Ovary (tissue), 7 donors: ENCODE measurements at regions not wholly inside any gene's neighbourhood (a gene's known extent, or its start where the extent isn't known, plus 50 kb on each side); places are given as distances from the start of the nearest gene placed in this dataset.

Experiments
- DNase-seq, 5 donors: peaks; one replicate each; pipeline ENCODE4 v3.0.0-alpha.2; 2019 to 2020
- H3K27ac ChIP-seq, 2 donors: fragments of 200-600 bp; one replicate each; pipeline versions ENCODE4 v1.5.1 to v1.8.0; 2019 to 2022
- H3K27me3 ChIP-seq: fragments of 200-600 bp; one replicate; pipeline ENCODE4 v1.8.0; 2022
- H3K36me3 ChIP-seq: fragments of 200-600 bp; sonication (generic); one replicate; pipeline ENCODE4 v1.5.1; 2019
- H3K4me1 ChIP-seq: one replicate; pipeline ENCODE4 v1.8.1; 2013; ENCODE audit warnings: mild to moderate bottlenecking, moderate library complexity; ENCODE audit not compliant: insufficient read depth
- H3K4me3 ChIP-seq: fragments of 200-600 bp; sonication (generic); one replicate; pipeline ENCODE4 v1.5.1; 2017
- H3K9me3 ChIP-seq, 2 donors: fragments of 200-600 bp in 1 of 2; sonication (generic) in 1 of 2; one replicate each; pipeline versions ENCODE4 v1.5.1 to v1.8.1; 2013 to 2019; ENCODE audit warnings: mild to moderate bottlenecking in 1 of 2, moderate library complexity in 1 of 2
- CTCF ChIP-seq, 3 donors: fragments of 450-650 bp in 2 of 3; fragments of 200-600 bp in 1 of 3; IDR thresholded peaks; one replicate each; pipeline versions ENCODE4 v1.5.1 to v1.8.0; 2016 to 2022; ENCODE audit warnings: antibody characterized with exemption in 3 of 3, mild to moderate bottlenecking in 1 of 3
- EP300 ChIP-seq: sonication (generic); formaldehyde crosslinking; IDR thresholded peaks from one replicate; pipeline ENCODE4 v1.6.1; 2017; ENCODE audit warnings: antibody characterized with exemption
- POLR2A ChIP-seq: fragments of 450-650 bp; IDR thresholded peaks from one replicate; pipeline ENCODE4 v1.6.1; 2017; ENCODE audit warnings: antibody characterized with exemption, mild to moderate bottlenecking, moderate library complexity
- WGBS, 3 donors: extraction: QIAGEN DNeasy Blood & Tissue Kit in 1 of 3; methylation state at CpG; one replicate each; pipeline versions ENCODE4 v1.1.5 to v1.1.7; 2013 to 2017; 5-methylcytosine and 5-hydroxymethylcytosine counted together
- intact Hi-C, 4 donors: fragments of 100-400 bp; cut with DNase I; formaldehyde crosslinking; loops; one replicate each; pipeline versions ENCODE4 v1.11.0 to v1.15.1; 2022 to 2023
- donor health status: DM: no; HTN: no; CAD: no; lungs with moderate emphysema.
- donor health status: DM: no; HTN: no; CAD: no.
- donor health status: Bipolar disorder and iron deficiency.
- donor health status: DM: no; HTN: no; CAD: no.
- donor health status: DM: yes; HTN: yes; CAD: no.

GRCh38 chr6:165849534-165850430, 186.7 kb upstream of the PDE10A start:
- Histone ChIP-seq H3K4me3 (peak overlapping the region; percentile 9), H3K4me1 (peaks cover 5% of the 10 kb centered on the region), H3K36me3 (no peaks in the 10 kb centered on the region), H3K9me3 (no peaks in the 10 kb centered on the region), H3K27ac (no peak overlapping the region), H3K27me3 (no peaks in the 10 kb centered on the region)
- no peak for TF ChIP-seq POLR2A
- 38 to 42% (median 42%) methylated on average over 27 of the region's 27 CpGs for WGBS, 3 donors
- peak in 3 of 5 donors; percentile 54 to 70 (median 61) for DNase-seq
- intact Hi-C loops, result loop anchor here in 2 of 4 donors (10.0 kb wide), 2 partner anchors 125 to 405 kb away; no protein-coding TSS in a partner anchor

GRCh38 chr6:165848086-165848426, 185.0 kb upstream of the PDE10A start:
- intact Hi-C loops, result no loop called here
- Histone ChIP-seq H3K4me3 (no peak overlapping the region), H3K9me3 (no peaks in the 10 kb centered on the region), H3K36me3 (no peaks in the 10 kb centered on the region), H3K4me1 (peaks cover 5% of the 10 kb centered on the region), H3K27ac (no peak overlapping the region), H3K27me3 (no peaks in the 10 kb centered on the region)
- TF ChIP-seq EP300, result no peak
- no peak for TF ChIP-seq POLR2A
- no peak for TF ChIP-seq CTCF (IDR thresholded peaks at IDR 0.05)
- WGBS, 3 donors, result 88 to 96% (median 92%) methylated on average over 11 of the region's 11 CpGs
- DNase-seq, result no peak

- Histone ChIP-seq H3K4me3 (no peak overlapping the region), H3K27me3 (no peaks in the 10 kb centered on the region), H3K9me3 (no peaks in the 10 kb centered on the region), H3K36me3 (no peaks in the 10 kb centered on the region), H3K4me1 (peaks cover 5% of the 10 kb centered on the region), H3K27ac (peak overlapping the region in 1 of 2 donors; percentile 23)
- DNase-seq, result peak; percentile 58 to 82 (median 72)
- 30 to 34% (median 34%) methylated on average over 14 of the region's 14 CpGs for WGBS, 3 donors
- intact Hi-C loops, result no loop called here
- TF ChIP-seq CTCF (IDR thresholded peaks at IDR 0.05) (no peak), EP300 (no peak), POLR2A (no peak)
Measured at GRCh38 chr6:165847407-165848085, 184.5 kb upstream of the PDE10A start.

GRCh38 chr6:165846123-165846966, 183.3 kb upstream of the PDE10A start:
- no peak for DNase-seq
- TF ChIP-seq EP300 (no peak), POLR2A (no peak), CTCF (IDR thresholded peaks at IDR 0.05) (no peak)
- Histone ChIP-seq H3K27me3 (no peaks in the 10 kb centered on the region), H3K9me3 (no peaks in the 10 kb centered on the region), H3K4me3 (peak overlapping the region; percentile 21), H3K36me3 (no peaks in the 10 kb centered on the region), H3K27ac (peak overlapping the region in 1 of 2 donors; percentile 23), H3K4me1 (peaks cover 5% of the 10 kb centered on the region)
- 10 to 13% (median 12%) methylated on average over 22 of the region's 22 CpGs for WGBS, 3 donors
- intact Hi-C loops, result no loop called here
